T-helper 1 cell treated with Interleukin-12 subunit alpha and Interleukin-12 subunit beta and Interleukin-4 antibody, amounts not matched to agents 30 μg/mL and 1 μg/mL, for 36 hours (primary cell): ENCODE measurements at regions not wholly inside any gene's neighbourhood (a gene's known extent, or its start where the extent isn't known, plus 50 kb on each side); places are given as distances from the start of the nearest gene placed in this dataset.
"Not testable (repeated sequence)": the region's sequence is repeated elsewhere in the genome, so short reads cannot be mapped to it uniquely, and the experiment has no call there.

Source experiments
- H3K27ac Mint-ChIP-seq: one replicate; pipeline ENCODE4 v1.8.0; 2021; ENCODE audit warnings: mild to moderate bottlenecking, mixed read lengths
- H3K27me3 Mint-ChIP-seq: one replicate; pipeline ENCODE4 v1.8.0; 2021; ENCODE audit warnings: low read depth, mixed read lengths
- H3K36me3 Mint-ChIP-seq: one replicate; pipeline ENCODE4 v1.8.0; 2021; ENCODE audit warnings: low read depth, mixed read lengths
- H3K4me1 Mint-ChIP-seq: one replicate; pipeline ENCODE4 v1.8.0; 2021; ENCODE audit warnings: low read depth, mixed read lengths
- H3K4me3 Mint-ChIP-seq: one replicate; pipeline ENCODE4 v1.8.0; 2021; ENCODE audit warnings: mild to moderate bottlenecking, moderate library complexity, mixed read lengths
- H3K9me3 Mint-ChIP-seq: one replicate; pipeline ENCODE4 v1.8.0; 2021; ENCODE audit warnings: mixed read lengths

DNA sequence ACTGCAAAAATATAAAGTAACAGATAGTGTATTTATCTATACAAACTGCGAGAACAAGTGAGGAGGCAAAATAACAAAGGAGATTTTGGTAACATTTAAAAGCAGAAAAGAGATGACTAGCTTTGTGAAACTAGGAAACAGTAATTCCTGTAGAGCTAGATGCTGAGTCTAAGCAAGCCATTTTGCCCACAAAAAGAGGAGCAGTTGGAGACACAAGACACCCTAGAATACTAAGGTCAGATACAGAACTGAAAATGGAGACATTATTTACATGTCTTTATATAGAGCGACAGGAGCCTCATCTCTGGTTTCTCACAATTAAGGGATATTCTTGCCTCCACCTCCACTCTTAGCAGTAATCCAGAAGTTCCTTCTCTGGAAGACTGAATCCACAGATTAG is 732.4 kb upstream of the GBE1 start:
- Mint-ChIP-seq H3K4me3 (no peak overlapping the region), H3K27ac (no peak overlapping the region), H3K4me1 (no peaks in the 10 kb centered on the region), H3K27me3 (no peaks in the 10 kb centered on the region), H3K36me3 (no peaks in the 10 kb centered on the region), H3K9me3 (no peaks in the 10 kb centered on the region)

GRCh38 chr3:82475306-82475705 is 713.9 kb upstream of the GBE1 start:
- Mint-ChIP-seq H3K27ac (no peak overlapping the region), H3K27me3 (no peaks in the 10 kb centered on the region), H3K36me3 (no peaks in the 10 kb centered on the region), H3K4me1 (no peaks in the 10 kb centered on the region), H3K4me3 (no peak overlapping the region), H3K9me3 (no peaks in the 10 kb centered on the region)

DNA sequence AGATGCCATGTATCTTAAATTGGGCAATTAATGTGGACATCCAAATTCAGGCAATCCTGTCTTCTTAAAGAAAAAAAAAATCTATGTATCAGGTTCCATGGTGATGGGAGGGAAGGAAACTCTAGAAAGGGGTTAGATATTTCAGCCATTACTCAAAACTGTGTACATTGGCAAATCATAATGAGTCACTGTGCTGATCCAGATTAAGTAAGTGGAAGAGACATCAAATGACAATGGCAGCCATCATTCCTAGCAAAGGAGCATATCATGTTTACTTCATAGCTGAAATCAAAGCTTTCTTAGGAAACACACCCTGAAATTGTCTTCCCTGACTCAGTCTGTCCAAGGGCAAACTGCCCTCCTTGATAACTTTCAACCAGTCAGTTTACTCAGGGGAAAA is 713.3 kb upstream of the GBE1 start:
- Mint-ChIP-seq H3K9me3 (no peaks in the 10 kb centered on the region), H3K4me1 (no peaks in the 10 kb centered on the region), H3K27me3 (no peaks in the 10 kb centered on the region), H3K27ac (no peak overlapping the region), H3K36me3 (no peaks in the 10 kb centered on the region), H3K4me3 (no peak overlapping the region)

DNA sequence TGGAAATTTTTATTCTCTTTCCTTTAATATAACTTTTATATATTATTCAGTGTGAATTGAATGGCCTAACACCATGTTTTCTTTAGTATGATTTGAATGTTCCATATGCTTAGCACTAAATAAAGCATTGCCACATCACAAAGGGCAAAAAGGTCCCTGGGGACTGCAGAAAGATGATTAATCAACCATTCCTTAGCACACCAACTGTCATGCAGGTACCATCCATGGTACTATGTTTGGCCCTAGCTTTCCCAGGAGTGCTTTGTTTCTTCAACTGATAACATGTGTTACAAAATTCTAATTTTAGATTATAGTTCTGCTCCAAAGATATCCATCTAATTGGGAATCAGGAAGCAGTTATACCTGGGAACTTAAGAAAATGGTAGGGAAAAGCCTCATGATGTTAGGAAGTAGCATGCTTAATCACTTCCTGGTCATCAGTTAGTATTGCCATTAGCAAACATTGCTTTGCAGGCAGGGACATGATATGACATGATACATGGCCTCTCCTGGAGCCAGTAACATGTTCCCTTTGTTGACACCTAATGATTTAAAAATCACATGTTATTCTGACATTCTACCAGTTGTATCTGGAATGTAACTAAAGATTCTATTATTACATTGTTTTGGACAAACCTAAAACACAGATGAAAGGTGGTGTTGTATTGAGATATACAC is 712.6 kb upstream of the GBE1 start:
- Mint-ChIP-seq H3K4me3 (no peak overlapping the region), H3K4me1 (no peaks in the 10 kb centered on the region), H3K9me3 (no peaks in the 10 kb centered on the region), H3K27me3 (no peaks in the 10 kb centered on the region), H3K36me3 (no peaks in the 10 kb centered on the region), H3K27ac (no peak overlapping the region)

- Mint-ChIP-seq H3K4me1 (no peaks in the 10 kb centered on the region), H3K9me3 (no peaks in the 10 kb centered on the region), H3K27ac (no peak overlapping the region), H3K27me3 (no peaks in the 10 kb centered on the region), H3K4me3 (no peak overlapping the region), H3K36me3 (no peaks in the 10 kb centered on the region)
Measured at GRCh38 chr3:82467051-82467450, 705.6 kb upstream of the GBE1 start.

DNA sequence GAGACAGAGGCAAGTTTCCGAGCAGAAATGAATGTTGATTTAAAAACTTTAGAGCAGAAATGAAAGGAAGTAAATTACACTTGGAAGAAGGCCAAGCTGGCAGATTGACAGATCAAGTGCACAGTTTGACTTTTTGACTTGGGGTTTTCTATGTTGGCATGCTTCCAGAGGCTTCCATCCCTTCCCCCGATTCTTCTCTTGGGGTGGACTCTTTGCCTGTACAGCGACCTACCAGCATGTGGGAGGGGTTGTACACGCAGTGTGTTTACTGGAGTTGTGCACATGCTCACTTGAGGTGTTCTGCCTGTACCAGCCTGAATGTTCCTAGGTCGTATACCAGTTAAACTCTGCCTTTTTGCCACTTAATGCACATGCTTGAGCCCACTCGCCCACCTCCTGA is 701.5 kb upstream of the GBE1 start:
- Mint-ChIP-seq H3K4me1 (no peaks in the 10 kb centered on the region), H3K4me3 (no peak overlapping the region), H3K27ac (no peak overlapping the region), H3K9me3 (no peaks in the 10 kb centered on the region), H3K27me3 (no peaks in the 10 kb centered on the region), H3K36me3 (no peaks in the 10 kb centered on the region)

- H3K36me3 Mint-ChIP-seq = no peaks in the 10 kb centered on the region
- H3K9me3 Mint-ChIP-seq = no peaks in the 10 kb centered on the region
- H3K27ac Mint-ChIP-seq = no peak overlapping the region
- H3K27me3 Mint-ChIP-seq = no peaks in the 10 kb centered on the region
- H3K4me3 Mint-ChIP-seq = no peak overlapping the region
- H3K4me1 Mint-ChIP-seq = no peaks in the 10 kb centered on the region
Measured at GRCh38 chr3:82461049-82461889, 699.8 kb upstream of the GBE1 start.

DNA sequence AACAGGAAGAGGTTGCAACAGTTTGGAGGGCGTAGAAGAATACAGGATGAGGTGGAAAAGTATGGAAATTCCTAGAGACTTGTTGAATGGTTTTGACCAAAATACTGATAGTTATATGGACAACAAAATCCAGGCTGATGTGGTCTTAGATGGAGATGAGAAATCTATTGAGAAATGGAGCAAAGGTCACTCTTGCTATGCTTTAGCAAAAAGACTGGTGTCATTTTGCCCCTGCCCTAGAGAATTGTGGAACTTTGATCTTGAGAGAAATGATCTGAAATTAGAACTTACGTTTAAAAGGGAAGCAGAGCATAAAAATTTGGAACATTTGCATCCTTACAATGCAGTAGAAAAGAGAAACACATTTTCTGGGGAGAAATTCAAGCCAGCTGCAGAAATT is 686.9 kb upstream of the GBE1 start:
- H3K9me3 Mint-ChIP-seq = peaks cover 10% of the 10 kb centered on the region
- no peaks in the 10 kb centered on the region for H3K36me3 Mint-ChIP-seq
- H3K27me3 Mint-ChIP-seq = no peaks in the 10 kb centered on the region
- no peak overlapping the region for H3K4me3 Mint-ChIP-seq
- H3K4me1 Mint-ChIP-seq = no peaks in the 10 kb centered on the region
- no peak overlapping the region for H3K27ac Mint-ChIP-seq

DNA sequence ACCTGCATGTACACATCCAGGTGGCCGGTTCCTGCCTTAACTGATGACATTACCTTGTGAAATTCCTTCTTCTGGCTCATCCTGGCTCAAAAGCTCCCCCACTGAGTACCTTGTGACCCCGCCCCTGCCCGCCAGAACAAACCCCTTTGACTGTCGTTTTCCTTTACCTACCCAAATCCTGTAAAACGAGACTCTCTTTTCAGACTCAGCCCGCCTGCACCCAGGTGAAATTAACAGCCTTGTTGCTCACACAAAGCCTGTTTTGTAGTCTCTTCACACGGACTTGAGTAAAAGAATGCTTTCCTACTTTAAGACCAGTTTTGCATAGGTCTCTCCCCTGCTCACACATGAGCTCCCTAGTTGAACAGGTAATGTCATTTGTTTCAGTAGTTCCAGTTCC is 667.4 kb upstream of the GBE1 start:
- not testable (repeated sequence) for H3K4me3 Mint-ChIP-seq, H3K4me1 Mint-ChIP-seq, H3K36me3 Mint-ChIP-seq, H3K27ac Mint-ChIP-seq, H3K9me3 Mint-ChIP-seq, H3K27me3 Mint-ChIP-seq

DNA sequence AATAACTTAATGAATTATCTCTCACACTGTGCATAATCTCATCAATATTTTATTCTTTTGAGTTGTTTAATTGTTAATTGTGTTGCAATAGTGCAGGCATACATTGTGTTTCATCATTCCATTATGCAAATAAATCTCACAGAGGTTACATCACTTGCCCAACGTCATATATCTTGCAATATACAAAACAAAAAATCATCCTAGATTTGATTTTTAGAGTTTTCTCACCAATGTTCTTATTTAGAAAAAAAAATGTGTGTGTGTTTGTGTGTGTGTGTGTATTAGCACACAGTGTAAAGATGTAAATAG is 662.5 kb upstream of the GBE1 start:
- no peak overlapping the region for H3K27ac Mint-ChIP-seq
- no peak overlapping the region for H3K4me3 Mint-ChIP-seq
- no peaks in the 10 kb centered on the region for H3K4me1 Mint-ChIP-seq
- no peaks in the 10 kb centered on the region for H3K27me3 Mint-ChIP-seq
- H3K36me3 Mint-ChIP-seq = no peaks in the 10 kb centered on the region
- no peaks in the 10 kb centered on the region for H3K9me3 Mint-ChIP-seq

DNA sequence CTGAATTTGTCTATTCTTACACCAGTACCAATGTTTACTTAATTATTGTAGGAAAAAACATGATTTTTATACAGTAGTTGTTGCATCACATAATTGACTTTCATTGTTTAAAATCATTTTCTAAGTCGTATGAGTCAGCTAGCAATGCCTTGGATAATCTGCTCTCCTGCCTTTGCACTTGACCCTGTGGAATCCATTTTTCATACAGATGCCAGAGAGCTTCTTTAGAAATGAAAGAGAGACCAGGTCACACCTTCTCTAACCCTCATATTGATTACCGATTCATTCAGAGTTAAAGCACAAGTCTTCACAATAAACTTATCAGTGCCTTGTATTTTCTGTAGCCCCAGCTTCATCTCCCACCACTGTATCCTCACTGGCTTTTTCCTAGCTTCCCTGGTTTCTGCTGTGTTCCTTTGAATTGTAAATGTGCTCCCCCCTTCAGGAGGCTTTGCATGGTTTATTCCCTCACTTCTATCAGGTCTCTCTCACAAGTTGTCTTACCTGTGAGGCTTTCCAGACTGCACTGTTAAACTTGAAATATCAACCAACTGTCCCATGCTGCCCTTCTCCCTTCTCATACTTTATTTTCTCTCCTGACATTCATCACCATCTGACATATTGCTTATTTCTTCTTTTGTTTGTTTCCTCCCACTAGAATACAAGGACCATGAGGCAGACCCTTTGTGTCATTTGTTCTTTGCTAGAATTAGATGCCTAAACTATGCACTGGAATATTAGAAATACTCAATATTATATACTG is 662.0 kb upstream of the GBE1 start:
- no peaks in the 10 kb centered on the region for H3K27me3 Mint-ChIP-seq
- H3K4me3 Mint-ChIP-seq = no peak overlapping the region
- H3K27ac Mint-ChIP-seq = no peak overlapping the region
- no peaks in the 10 kb centered on the region for H3K4me1 Mint-ChIP-seq
- H3K36me3 Mint-ChIP-seq = no peaks in the 10 kb centered on the region
- no peaks in the 10 kb centered on the region for H3K9me3 Mint-ChIP-seq

DNA sequence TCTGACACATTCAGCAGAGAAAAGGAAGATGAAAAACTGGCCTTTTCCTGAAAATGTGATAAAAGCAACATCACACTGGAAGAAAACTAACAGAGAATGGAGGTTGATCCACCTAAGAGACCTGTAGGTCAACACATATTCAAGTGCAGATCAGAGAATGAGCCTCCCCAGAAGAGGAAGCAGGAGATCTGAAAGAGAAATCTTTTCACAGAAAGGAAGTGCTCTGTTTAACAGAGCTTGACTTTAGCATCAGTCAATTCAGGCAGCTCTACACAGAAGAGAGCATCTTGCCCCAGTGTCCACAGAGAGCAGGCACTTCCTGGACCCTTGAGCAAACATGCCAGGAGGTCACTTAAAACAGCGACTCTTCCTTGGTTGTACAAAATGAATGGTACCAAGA is 655.4 kb upstream of the GBE1 start:
- Mint-ChIP-seq H3K9me3 (peaks cover 4% of the 10 kb centered on the region), H3K4me1 (no peaks in the 10 kb centered on the region), H3K36me3 (no peaks in the 10 kb centered on the region), H3K4me3 (no peak overlapping the region), H3K27me3 (no peaks in the 10 kb centered on the region), H3K27ac (no peak overlapping the region)

DNA sequence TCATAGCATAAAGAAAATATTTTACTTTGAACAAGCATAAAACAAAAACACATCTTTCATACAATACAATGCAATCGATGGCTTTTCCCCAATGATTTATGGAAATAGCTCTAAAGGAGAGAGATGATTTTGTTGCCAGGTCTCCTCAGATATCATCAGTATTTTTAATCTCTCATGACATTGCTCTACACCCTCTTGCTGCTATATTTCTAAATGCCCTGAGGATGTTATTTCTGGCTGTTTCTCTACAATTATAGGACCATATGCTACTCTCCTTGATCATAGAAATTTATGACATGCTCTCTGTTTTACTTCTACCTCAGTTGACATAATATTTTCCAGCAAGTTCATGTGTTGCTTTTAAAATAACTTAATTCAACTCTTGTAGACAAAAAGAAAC is 654.9 kb upstream of the GBE1 start:
- Mint-ChIP-seq H3K4me3 (no peak overlapping the region), H3K36me3 (no peaks in the 10 kb centered on the region), H3K27me3 (no peaks in the 10 kb centered on the region), H3K4me1 (no peaks in the 10 kb centered on the region), H3K27ac (no peak overlapping the region), H3K9me3 (peaks cover 4% of the 10 kb centered on the region)

GRCh38 chr3:82413171-82413570 is 651.7 kb upstream of the GBE1 start:
- no peaks in the 10 kb centered on the region for H3K36me3 Mint-ChIP-seq

DNA sequence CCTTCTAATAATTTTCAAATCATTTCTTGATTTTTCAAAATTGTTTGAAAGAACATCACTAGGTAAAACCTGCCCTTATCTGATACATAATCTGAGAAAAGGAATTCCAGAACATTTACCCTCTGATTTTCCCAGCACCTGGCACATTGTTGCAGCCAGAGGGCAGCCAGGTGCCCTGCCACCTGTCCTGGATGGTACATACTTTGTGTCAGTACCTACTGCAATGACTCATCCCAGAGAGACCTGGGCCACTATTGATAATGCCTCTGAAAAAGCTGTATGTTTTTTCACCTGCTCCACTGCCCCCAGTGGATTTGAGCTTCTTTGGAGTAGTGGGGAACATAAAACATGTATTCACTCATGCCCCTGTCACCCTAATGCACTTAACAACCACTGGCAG is 648.9 kb upstream of the GBE1 start:
- H3K9me3 Mint-ChIP-seq = peaks cover 4% of the 10 kb centered on the region
- H3K36me3 Mint-ChIP-seq = no peaks in the 10 kb centered on the region
- H3K27me3 Mint-ChIP-seq = no peaks in the 10 kb centered on the region
- no peak overlapping the region for H3K4me3 Mint-ChIP-seq
- no peaks in the 10 kb centered on the region for H3K4me1 Mint-ChIP-seq
- no peak overlapping the region for H3K27ac Mint-ChIP-seq

More at GRCh38 chr3:82413171-82413570, 651.7 kb upstream of the GBE1 start:
- no peak overlapping the region for H3K4me3 Mint-ChIP-seq
- no peak overlapping the region for H3K27ac Mint-ChIP-seq
- H3K27me3 Mint-ChIP-seq = no peaks in the 10 kb centered on the region
- no peaks in the 10 kb centered on the region for H3K4me1 Mint-ChIP-seq
- H3K9me3 Mint-ChIP-seq = peaks cover 4% of the 10 kb centered on the region
